ENCODE measurements at regions not wholly inside any gene's neighbourhood (a gene's known extent, or its start where the extent isn't known, plus 50 kb on each side); places are given as distances from the start of the nearest gene placed in this dataset.
"Not testable (repeated sequence)": the region's sequence is repeated elsewhere in the genome, so short reads cannot be mapped to it uniquely, and the experiment has no call there.

- no peak for DNase-seq
These were observed 156.9 kb upstream of the TTC29 start for GRCh38 chr4:147102596-147102995.

DNA sequence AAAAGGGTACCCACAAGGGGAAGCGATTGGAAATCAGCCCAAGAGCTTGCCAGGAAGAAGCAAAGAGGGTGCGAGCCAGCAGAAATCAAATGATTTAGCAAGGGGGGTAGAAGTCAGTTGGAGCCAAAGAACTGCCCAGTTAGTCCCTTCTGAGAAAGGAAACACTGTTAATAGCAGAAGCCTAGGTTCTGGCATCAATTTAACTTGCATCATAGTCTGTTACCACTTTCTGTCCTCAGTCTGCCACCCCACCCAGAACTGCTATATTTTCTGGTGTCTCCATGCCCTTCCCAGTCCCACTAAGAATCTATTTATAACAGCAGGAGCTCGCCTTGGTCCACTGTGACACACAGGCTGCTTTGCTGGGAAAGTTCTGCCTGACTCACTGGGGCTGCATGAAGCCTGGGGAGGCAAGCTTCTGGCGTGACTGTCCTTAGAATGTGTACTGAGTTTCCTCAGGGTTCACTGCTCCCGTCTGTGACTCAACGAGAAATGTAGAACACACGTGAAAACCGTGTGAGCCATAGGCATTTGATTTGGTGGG is 157.8 kb upstream of the TTC29 start:
- DNase-seq = no peak

DNA sequence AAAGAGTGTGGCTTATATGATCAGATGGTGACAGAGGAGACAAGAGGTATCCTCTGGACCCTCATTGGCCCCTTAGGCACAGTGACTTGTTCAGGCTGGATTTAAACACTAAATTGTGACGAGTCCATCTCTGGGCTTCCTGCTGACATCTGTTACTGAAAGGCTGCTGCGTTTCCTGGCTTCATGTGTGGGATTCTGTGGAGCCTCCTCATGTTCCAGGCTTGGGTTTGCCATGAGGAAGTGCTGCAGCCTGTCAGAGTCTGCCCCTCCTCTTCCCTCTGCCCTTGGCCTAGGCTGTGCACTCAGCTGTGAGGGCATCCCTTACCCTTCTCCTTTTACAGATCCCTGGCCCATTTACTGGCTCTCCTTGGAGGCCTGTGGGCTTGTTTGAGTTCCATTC is 159.1 kb upstream of the TTC29 start:
- no peak for DNase-seq

DNA sequence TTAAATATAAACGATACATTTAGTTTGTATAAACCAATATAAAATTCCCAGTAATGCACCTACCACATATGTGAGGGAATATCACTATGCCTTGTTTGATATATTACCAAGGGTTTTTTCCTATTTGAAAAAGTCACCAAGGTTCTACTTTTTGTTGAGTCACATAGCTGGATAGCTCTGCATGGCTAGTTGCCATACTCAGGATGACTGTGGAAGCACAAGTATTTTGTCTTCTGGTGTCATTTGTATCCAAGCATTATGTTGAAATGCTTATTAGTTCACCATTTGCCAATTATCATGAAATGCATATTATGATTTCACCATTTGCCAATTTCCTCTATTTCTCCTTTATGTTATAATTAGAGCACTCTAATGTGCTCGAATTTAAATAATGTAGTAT is 162.7 kb upstream of the TTC29 start:
- DNase-seq = no peak

DNA sequence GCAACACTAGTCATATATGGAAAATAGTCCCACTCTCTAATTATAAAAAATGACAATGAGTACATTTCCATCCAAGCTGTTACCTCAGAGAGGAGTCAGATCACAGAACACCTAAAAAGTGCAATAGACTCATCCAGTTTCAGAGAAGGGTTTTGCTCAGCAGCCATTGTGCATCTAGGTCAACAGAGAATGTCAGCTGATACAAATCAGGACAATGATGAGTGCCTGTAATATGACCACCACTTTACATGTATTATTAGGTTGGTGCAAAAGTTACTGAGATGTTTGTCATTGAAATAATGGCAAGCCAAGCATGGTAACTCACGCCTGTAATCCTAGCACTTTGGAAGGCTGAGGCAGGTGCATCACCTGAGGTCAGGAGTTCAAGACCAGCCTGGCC is 164.1 kb upstream of the TTC29 start:
- DNase-seq = no peak

DNA sequence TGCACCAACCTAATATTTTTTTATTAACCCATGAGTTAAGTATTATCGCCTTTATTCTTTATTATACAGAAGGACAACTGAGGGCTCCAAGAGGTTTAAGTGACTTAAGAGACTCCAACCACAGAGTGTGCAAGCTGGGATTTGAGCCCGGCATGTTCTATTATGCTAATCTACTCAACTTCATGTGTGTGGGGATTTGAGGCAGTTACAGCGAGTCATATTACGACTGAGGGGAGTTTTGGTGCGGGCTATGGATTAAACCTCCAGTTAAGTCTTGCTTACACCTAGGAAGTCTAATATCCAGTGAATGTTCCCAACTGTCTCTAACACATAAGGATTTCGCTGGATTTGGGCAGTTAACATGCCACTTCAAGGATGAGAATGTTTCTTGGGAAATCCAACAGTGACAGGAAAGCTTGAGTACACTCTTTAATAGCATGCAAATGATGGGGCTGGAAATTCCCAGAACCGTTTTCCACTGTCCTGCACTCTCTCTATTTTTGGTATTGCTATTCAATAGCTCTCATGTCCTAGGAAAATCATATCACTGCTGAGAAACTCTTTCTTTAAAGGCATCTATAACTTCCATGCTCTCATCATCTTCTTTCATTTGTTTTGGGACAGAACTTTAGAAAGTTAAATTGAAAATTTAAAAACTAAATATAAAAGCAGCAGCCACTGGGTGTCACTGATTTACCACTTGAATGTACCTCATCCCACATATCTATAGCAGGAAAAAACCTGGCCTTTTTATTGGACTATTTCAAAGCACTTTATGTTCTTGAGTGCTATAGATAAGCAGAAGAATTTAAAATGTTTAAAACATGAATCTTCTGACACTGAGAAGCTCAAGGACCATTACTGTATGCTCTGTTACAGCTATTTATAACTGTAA is 165.1 kb upstream of the TTC29 start:
- DNase-seq = no peak

DNA sequence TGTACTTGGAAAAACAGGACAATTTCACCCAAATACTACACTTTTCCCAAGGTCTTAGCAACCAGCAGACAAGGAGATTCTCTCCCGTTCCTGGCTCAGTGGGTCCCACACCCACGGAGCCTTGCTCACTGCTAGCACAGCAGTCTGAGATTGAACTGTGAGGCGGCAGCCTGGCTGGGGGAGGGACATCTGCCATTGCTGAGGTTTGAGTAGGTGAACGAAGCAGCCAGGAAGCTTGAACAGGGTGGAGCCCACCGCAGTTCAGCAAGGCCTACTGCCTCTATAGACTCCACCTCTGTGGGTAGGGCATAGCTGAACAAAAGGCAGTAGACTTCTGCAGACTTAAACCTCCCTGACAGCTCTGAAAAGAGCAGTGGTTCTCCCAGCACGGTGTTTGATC is 166.5 kb upstream of the TTC29 start:
- DNase-seq = not testable (repeated sequence)

DNA sequence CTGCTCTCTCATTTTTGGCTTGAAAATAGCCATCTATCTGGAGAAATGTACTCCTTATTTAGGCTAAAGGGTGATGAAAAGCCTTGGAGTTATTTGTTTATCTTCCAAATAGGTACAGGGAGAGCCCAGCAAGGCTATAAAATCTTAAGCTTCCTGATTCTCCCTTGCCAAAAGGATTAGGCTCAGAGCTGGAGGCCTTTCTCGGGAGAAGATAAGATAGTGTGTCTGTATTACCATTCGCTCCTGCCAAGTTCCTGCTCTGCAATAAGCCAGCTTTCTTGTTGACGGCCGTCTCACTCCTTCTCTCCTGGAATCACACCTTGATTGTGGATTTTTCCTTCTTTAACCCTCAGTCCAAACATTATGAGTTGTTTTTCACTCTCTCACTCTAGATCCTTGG is 171.8 kb upstream of the TTC29 start:
- DNase-seq = no peak

GRCh38 chr4:147118528-147118927 is 172.9 kb upstream of the TTC29 start:
- no peak for DNase-seq

- DNase-seq = no peak
These were observed 177.0 kb upstream of the TTC29 start for GRCh38 chr4:147122685-147123084.

DNA sequence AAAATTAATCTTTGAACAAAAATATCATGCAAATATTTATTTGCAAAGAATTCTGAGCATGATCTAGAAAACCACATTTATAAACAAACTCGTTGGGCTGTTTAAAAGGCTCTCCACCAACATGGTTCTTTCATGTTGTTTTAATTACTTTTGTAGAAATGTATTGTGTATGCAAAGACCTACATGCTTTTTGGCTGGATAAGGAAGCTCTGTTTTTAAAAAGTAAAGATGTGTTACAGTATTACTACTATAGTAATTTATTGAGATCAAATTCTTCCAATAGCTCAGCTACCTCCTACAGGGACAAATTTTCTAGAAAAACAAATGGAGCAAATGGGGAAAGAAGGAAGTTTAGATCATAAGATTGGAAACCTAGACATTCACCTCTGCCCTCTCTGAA is 177.5 kb upstream of the TTC29 start:
- no peak for DNase-seq

- no peak for DNase-seq
These were observed 183.1 kb upstream of the TTC29 start for GRCh38 chr4:147128787-147129186.

DNA sequence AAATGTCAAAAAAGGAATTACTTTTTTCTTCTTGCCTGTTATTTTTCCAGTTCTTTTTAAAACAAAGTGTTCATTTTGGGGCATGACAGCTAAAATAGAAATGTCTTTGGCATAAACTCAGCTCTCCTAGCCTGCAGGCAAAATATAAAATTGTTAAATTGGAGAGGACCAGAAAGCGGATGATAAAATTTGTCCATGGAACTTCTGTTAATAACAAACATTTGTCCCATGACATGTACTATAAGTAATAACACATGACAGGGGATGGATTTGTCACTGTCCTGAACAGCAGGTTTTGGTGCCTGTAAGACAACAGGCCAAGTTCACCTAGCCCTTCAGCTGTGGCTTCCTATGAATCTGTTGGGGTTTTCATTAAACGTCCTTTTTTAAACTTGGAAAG is 184.0 kb upstream of the TTC29 start:
- DNase-seq = no peak

DNA sequence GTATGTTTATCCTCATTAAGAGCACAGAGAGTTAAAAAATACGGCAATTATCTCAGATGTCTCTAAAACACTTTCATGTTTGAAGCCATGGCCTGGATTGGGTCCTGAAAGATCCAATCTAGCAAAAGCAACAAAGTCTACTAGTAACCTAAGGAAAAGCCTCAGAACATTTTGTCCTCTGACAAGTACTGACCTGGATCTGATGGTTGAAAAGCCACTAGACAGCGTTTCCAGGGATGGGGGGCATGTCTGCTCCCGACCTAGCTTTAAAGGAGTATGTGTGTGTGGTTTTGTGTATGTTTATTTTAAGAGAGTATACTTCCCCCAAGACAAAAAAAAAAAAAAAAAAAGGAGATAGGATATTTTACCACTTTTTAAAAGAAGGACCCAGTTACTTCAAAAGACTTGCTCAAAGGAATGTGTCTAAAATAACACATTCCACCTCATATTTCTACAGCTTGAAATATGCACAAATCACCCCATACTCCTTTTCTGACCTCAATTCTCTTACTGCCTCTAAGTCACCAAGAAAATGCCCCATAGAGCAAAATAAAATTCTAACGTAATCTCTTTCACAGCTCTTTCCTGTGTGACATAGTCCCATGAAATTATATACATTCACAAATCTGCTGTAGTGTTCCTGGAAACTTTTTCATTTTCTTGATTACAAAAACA is 189.0 kb upstream of the TTC29 start:
- no peak for DNase-seq

GRCh38 chr4:147136310-147136709 is 190.6 kb upstream of the TTC29 start:
- DNase-seq = no peak

DNA sequence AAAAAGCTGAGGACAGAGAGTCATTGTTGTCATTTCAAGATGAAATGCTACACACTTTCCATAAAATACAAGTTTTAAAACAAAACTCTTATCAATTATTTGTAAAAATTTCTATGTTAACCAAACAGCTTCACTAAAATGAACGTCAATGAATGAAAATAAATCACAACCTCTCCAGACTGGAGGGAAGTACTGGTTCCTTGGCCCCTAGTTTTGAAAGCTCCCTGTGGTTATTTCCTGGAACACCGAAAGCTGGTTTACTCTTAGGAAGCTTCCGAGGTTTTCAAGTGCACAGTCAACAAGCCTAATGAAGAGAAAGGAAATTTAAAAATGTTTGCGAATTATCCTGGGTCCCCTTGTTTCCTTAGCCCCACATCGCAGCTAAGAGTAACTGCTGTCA is 191.1 kb upstream of the TTC29 start:
- DNase-seq = no peak

GRCh38 chr4:147137280-147137679 is 191.6 kb upstream of the TTC29 start:
- no peak for DNase-seq

- DNase-seq = no peak
These were observed 192.5 kb upstream of the TTC29 start for GRCh38 chr4:147138171-147138570.

DNA sequence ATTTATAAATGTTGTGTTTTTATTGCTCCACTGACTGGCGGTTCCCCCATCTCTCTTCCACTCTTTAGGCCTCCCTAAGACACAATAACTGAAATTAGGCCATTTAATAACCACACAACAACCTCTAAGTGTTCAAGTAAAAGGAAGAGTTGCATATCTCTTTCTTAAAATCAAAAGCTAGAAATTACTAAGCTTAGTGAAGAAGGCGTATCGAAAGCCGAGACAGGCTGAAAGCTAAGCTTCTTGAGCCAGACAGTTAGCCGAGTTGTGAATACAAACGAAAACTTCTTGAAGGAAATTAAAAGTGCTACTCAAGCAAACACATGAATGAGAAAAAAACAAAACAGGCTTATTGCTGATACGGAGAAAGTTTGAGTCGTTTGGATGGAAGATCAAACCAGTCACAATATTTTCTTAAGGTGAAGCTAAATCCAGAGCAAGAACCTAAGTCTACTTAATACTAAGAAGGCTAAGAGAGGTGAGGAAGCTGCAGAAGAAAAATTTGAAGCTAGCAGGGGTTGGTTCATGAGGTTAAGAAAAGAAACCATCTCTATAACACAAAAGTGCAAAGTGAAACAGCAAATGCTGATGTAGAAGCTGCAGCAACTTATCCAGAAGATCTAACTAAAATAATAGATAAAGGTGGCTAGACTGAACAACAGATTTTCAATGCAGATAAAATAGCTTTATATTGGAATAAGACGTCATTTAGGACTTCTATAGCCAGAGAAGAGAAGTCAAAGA is 194.0 kb upstream of the TTC29 start:
- DNase-seq = no peak

GRCh38 chr4:147151763-147152162 is 206.1 kb upstream of the TTC29 start:
- DNase-seq = no peak

DNA sequence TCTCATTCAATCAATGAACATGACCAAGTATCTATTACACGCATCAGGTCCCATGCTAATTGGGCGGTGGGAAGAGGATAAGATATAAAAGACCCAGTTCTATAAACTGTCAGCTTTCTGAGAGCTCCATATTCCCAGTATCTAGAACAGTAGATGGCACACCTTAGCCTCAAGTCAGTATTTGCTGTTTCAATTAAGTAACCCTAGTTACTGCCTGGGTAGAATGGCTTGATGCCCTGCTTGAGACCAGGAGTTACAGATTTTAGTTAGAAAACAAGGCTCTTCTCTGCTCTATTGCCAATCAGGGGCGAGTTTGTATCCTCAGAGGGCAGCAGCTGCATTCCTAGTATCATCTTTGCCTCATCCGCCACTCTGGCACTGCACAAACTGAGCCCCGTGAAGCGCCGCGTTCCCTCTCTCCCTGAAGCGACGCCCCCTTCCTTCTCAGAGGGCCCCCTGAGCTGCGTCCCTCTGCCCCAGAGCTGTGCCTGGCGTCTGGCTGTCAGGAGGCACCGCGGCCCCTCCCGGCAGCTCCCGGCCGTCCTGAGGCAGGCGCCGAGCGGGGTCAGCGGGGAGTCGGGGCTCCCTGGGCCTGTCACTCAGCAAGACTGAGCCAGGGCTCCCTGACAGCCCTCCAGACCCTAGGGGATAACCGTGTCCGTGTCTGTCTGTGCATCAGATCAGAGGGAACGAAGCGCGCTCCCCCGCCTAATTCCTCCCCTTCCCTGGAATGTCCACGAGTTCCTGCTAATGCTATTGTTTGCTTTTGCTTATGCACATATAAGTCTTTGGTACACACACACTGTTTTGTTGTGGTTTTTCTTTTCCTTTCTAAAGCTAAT is 212.4 kb upstream of the TTC29 start:
- no peak for DNase-seq

DNA sequence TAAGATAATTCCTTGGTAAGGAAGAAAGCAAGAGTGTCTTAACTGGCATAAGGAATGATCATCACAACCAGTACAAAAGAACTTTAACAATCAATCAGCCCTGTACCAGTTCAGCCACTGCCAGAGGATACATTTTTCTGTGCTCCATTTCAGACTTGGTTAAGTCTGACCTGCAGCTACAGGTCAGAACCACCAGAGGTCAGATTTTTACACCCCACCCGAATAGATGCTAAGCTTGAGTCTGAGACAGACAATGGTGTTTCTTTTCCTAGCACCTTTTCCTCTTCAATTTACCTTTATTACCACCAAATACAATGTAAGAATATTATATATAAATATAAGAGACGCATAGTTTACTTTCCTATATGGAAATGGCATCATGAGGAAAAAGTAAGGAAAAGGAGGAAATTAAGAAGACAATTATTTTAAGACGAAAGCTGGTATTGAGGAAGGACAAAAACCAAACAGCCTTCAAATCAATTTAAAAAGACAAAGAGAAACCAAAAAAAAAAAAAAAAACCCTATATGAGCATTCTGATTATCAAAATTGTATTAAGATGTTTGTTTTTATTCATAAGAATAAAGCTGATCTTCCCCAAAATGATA is 215.3 kb upstream of the TTC29 start:
- DNase-seq = peak; percentile 5 to 44 (median 34)

All from suppressor macrophage (primary cell).